DOHH2 (cell line): ENCODE measurements at regions not wholly inside any gene's neighbourhood (a gene's known extent, or its start where the extent isn't known, plus 50 kb on each side); places are given as distances from the start of the nearest gene placed in this dataset.
"Not testable (repeated sequence)": the region's sequence is repeated elsewhere in the genome, so short reads cannot be mapped to it uniquely, and the experiment has no call there.

Experiments used
- H3F3A ChIP-seq: fragments of 200-600 bp; sonication (generic), shearing (Covaris generic); 2 replicates; pipeline ENCODE4 v1.6.0; 2016; ENCODE audit warnings: antibody characterized with exemption, mild to moderate bottlenecking; ENCODE audit not compliant: control insufficient read depth, insufficient read depth
- H3K27ac ChIP-seq: fragments of 200-600 bp; sonication (generic); 2 replicates; pipeline ENCODE4 v1.5.1; 2014; ENCODE audit warnings: low read depth, mild to moderate bottlenecking, low read length, moderate library complexity
- H3K27me3 ChIP-seq: fragments of 200-600 bp; sonication (generic); 2 replicates; pipeline ENCODE4 v1.6.1; 2014; ENCODE audit warnings: mild to moderate bottlenecking, low read length, mixed read lengths; ENCODE audit not compliant: control insufficient read depth
- H3K36me3 ChIP-seq: fragments of 200-600 bp; sonication (generic); 2 replicates; pipeline ENCODE4 v1.6.1; 2014; ENCODE audit warnings: mild to moderate bottlenecking, low read length, moderate library complexity, mixed read lengths; ENCODE audit not compliant: control insufficient read depth
- H3K4me1 ChIP-seq: fragments of 200-600 bp; sonication (generic); 2 replicates; pipeline ENCODE4 v1.6.1; 2014; ENCODE audit warnings: mild to moderate bottlenecking, low read length, mixed read lengths; ENCODE audit not compliant: control insufficient read depth
- H3K4me2 ChIP-seq: fragments of 200-600 bp; sonication (generic); 2 replicates; pipeline ENCODE4 v1.6.0; 2014; ENCODE audit warnings: mild to moderate bottlenecking, low read length, moderate library complexity
- H3K4me3 ChIP-seq: fragments of 200-600 bp; sonication (generic); 2 replicates; pipeline ENCODE4 v1.5.1; 2014; ENCODE audit warnings: mild to moderate bottlenecking, low read length, mixed read lengths
- H3K79me2 ChIP-seq: fragments of 200-600 bp; sonication (generic); 2 replicates; pipeline ENCODE4 v1.6.1; 2014; ENCODE audit warnings: mild to moderate bottlenecking, low read length, mixed read lengths; ENCODE audit not compliant: control insufficient read depth
- H3K9me2 ChIP-seq: fragments of 200-600 bp; sonication (generic); replicated peaks from 2 replicates; pipeline ENCODE4 v1.6.1; 2014; ENCODE audit warnings: mild to moderate bottlenecking, low read length, mixed read lengths; ENCODE audit not compliant: control insufficient read depth
- H3K9me3 ChIP-seq: fragments of 200-600 bp; sonication (generic); 2 replicates; pipeline ENCODE4 v1.6.1; 2014; ENCODE audit warnings: antibody characterized with exemption, low read length, mixed read lengths; ENCODE audit not compliant: control insufficient read depth, insufficient read depth
- H4K20me1 ChIP-seq: fragments of 200-600 bp; sonication (generic); 2 replicates; pipeline ENCODE4 v1.6.0; 2014; ENCODE audit warnings: low read depth, mild to moderate bottlenecking, antibody characterized with exemption, low read length, moderate library complexity; ENCODE audit not compliant: control insufficient read depth, insufficient read depth
- CTCF ChIP-seq: fragments of 200-600 bp; sonication (generic); IDR thresholded peaks from one replicate; pipeline ENCODE4 v1.5.1; 2014; ENCODE audit warnings: antibody characterized with exemption, mild to moderate bottlenecking, low read depth, low read length; ENCODE audit not compliant: poor library complexity, severe bottlenecking
- EZH2phosphoT487 ChIP-seq: fragments of 200-600 bp; sonication (generic); IDR thresholded peaks from 2 replicates; pipeline ENCODE4 v1.6.1; 2017; ENCODE audit warnings: borderline replicate concordance, mild to moderate bottlenecking, antibody characterized with exemption, low read length, moderate library complexity, mixed read lengths

- no peaks in the 10 kb centered on the region for H3K27me3 ChIP-seq
- no peak for TF ChIP-seq EZH2phosphoT487
- no peak for TF ChIP-seq CTCF
Measured at GRCh38 chr3:5376761-5377160, 189.3 kb downstream of the EDEM1 start.

GRCh38 chr3:5379266-5379665, 191.8 kb downstream of the EDEM1 start:
- H3K9me3 ChIP-seq, H3K27ac ChIP-seq, H3K79me2 ChIP-seq, H3K4me1 ChIP-seq, H3K36me3 ChIP-seq, H4K20me1 ChIP-seq, H3F3A ChIP-seq, H3K9me2 ChIP-seq, H3K4me2 ChIP-seq, H3K4me3 ChIP-seq, H3K27me3 ChIP-seq: not testable (repeated sequence)

More at GRCh38 chr3:5376761-5377160, 189.3 kb downstream of the EDEM1 start:
- Histone ChIP-seq H3K36me3 (no peaks in the 10 kb centered on the region), H3K4me3 (no peak overlapping the region), H3K4me2 (no peak overlapping the region), H3K4me1 (no peaks in the 10 kb centered on the region), H3K79me2 (no peaks in the 10 kb centered on the region), H3K27ac (no peak overlapping the region), H4K20me1 (no peaks in the 10 kb centered on the region), H3F3A (no peaks in the 10 kb centered on the region), H3K9me2 (no peaks in the 10 kb centered on the region), H3K9me3 (no peaks in the 10 kb centered on the region)

GRCh38 chr3:5383486-5384263, 196.2 kb downstream of the EDEM1 start:
- not testable (repeated sequence) for H3K4me3 ChIP-seq, H3F3A ChIP-seq, H4K20me1 ChIP-seq, H3K9me2 ChIP-seq, H3K36me3 ChIP-seq, H3K27ac ChIP-seq, H3K4me2 ChIP-seq, H3K4me1 ChIP-seq, H3K27me3 ChIP-seq, H3K9me3 ChIP-seq, H3K79me2 ChIP-seq

- no peak for TF ChIP-seq EZH2phosphoT487
- no peak for TF ChIP-seq CTCF
- no peak overlapping the region for H3K27ac ChIP-seq
- H3F3A ChIP-seq, result no peaks in the 10 kb centered on the region
- H3K79me2 ChIP-seq, result no peaks in the 10 kb centered on the region
- H3K9me2 ChIP-seq, result no peaks in the 10 kb centered on the region
- H3K36me3 ChIP-seq, result no peaks in the 10 kb centered on the region
- no peak overlapping the region for H3K4me2 ChIP-seq
- H3K4me1 ChIP-seq, result peaks cover 12% of the 10 kb centered on the region
- 0 out of 2 replicates have a peak, but pooled peaks cover 5% of the 10 kb centered on the region for H3K27me3 ChIP-seq
- no peak overlapping the region for H3K4me3 ChIP-seq
- H3K9me3 ChIP-seq, result no peaks in the 10 kb centered on the region
- H4K20me1 ChIP-seq, result no peaks in the 10 kb centered on the region
Measured at GRCh38 chr3:5384557-5385236, 197.2 kb downstream of the EDEM1 start.
